ENCODE measurements at regions not wholly inside any gene's neighbourhood (a gene's known extent, or its start where the extent isn't known, plus 50 kb on each side); places are given as distances from the start of the nearest gene placed in this dataset.
"Not testable (repeated sequence)": the region's sequence is repeated elsewhere in the genome, so short reads cannot be mapped to it uniquely, and the experiment has no call there.

GRCh38 chr2:13508671-13509070, 791.9 kb downstream of the TRIB2 start:
- no peak for DNase-seq (ENCODE audit: low spot score)
- Histone ChIP-seq H3K27me3 (ENCODE audit: insufficient read depth, poor library complexity, severe bottlenecking) (no peaks in the 10 kb centered on the region), H3K36me3 (ENCODE audit: low read depth) (no peaks in the 10 kb centered on the region), H3K27ac (ENCODE audit: poor library complexity, severe bottlenecking) (no peak overlapping the region), H3K4me3 (ENCODE audit: severe bottlenecking) (no peak overlapping the region), H3K4me1 (ENCODE audit: insufficient read depth, poor library complexity, severe bottlenecking) (no peaks in the 10 kb centered on the region), H3K9me3 (ENCODE audit: severe bottlenecking) (no peaks in the 10 kb centered on the region)
- ATAC-seq (ENCODE audit: low read depth), result no peak
- TF ChIP-seq CTCF (IDR thresholded peaks at IDR 0.05; ENCODE audit: poor library complexity, severe bottlenecking), result no peak

GRCh38 chr2:13515254-13515653, 798.5 kb downstream of the TRIB2 start:
- Histone ChIP-seq H3K27me3 (ENCODE audit: insufficient read depth, poor library complexity, severe bottlenecking) (no peaks in the 10 kb centered on the region), H3K9me3 (ENCODE audit: severe bottlenecking) (no peaks in the 10 kb centered on the region), H3K27ac (ENCODE audit: poor library complexity, severe bottlenecking) (no peak overlapping the region), H3K36me3 (ENCODE audit: low read depth) (no peaks in the 10 kb centered on the region), H3K4me1 (ENCODE audit: insufficient read depth, poor library complexity, severe bottlenecking) (no peaks in the 10 kb centered on the region), H3K4me3 (ENCODE audit: severe bottlenecking) (no peak overlapping the region)
- no peak for TF ChIP-seq CTCF (IDR thresholded peaks at IDR 0.05; ENCODE audit: poor library complexity, severe bottlenecking)
- no peak for ATAC-seq (ENCODE audit: low read depth)
- no peak for DNase-seq (ENCODE audit: low spot score)

- H3K27ac ChIP-seq (ENCODE audit: poor library complexity, severe bottlenecking), result no peak overlapping the region
- no peaks in the 10 kb centered on the region for H3K27me3 ChIP-seq (ENCODE audit: insufficient read depth, poor library complexity, severe bottlenecking)
- TF ChIP-seq CTCF (IDR thresholded peaks at IDR 0.05; ENCODE audit: poor library complexity, severe bottlenecking), result no peak
- no peak overlapping the region for H3K4me3 ChIP-seq (ENCODE audit: severe bottlenecking)
- H3K9me3 ChIP-seq (ENCODE audit: severe bottlenecking), result no peaks in the 10 kb centered on the region
- H3K36me3 ChIP-seq (ENCODE audit: low read depth), result no peaks in the 10 kb centered on the region
- no peaks in the 10 kb centered on the region for H3K4me1 ChIP-seq (ENCODE audit: insufficient read depth, poor library complexity, severe bottlenecking)
- ATAC-seq (ENCODE audit: low read depth) (no peak), DNase-seq (ENCODE audit: low spot score) (no peak)
These were observed 805.4 kb downstream of the TRIB2 start for GRCh38 chr2:13522096-13522495.

GRCh38 chr2:13522917-13523821, 806.4 kb downstream of the TRIB2 start:
- no peaks in the 10 kb centered on the region for H3K4me1 ChIP-seq (ENCODE audit: insufficient read depth, poor library complexity, severe bottlenecking)
- DNase-seq (ENCODE audit: low spot score) (no peak), ATAC-seq (ENCODE audit: low read depth) (peak; percentile 97)
- H3K9me3 ChIP-seq (ENCODE audit: severe bottlenecking), result no peaks in the 10 kb centered on the region
- H3K27me3 ChIP-seq (ENCODE audit: insufficient read depth, poor library complexity, severe bottlenecking), result no peaks in the 10 kb centered on the region
- H3K4me3 ChIP-seq (ENCODE audit: severe bottlenecking), result no peak overlapping the region
- no peak for TF ChIP-seq CTCF (IDR thresholded peaks at IDR 0.05; ENCODE audit: poor library complexity, severe bottlenecking)
- H3K36me3 ChIP-seq (ENCODE audit: low read depth), result no peaks in the 10 kb centered on the region
- H3K27ac ChIP-seq (ENCODE audit: poor library complexity, severe bottlenecking), result no peak overlapping the region

- Histone ChIP-seq H3K9me3 (ENCODE audit: severe bottlenecking) (no peaks in the 10 kb centered on the region), H3K27me3 (ENCODE audit: insufficient read depth, poor library complexity, severe bottlenecking) (no peaks in the 10 kb centered on the region), H3K36me3 (ENCODE audit: low read depth) (no peaks in the 10 kb centered on the region), H3K4me1 (ENCODE audit: insufficient read depth, poor library complexity, severe bottlenecking) (no peaks in the 10 kb centered on the region), H3K4me3 (ENCODE audit: severe bottlenecking) (no peak overlapping the region), H3K27ac (ENCODE audit: poor library complexity, severe bottlenecking) (no peak overlapping the region)
- no peak for TF ChIP-seq CTCF (IDR thresholded peaks at IDR 0.05; ENCODE audit: poor library complexity, severe bottlenecking)
- ATAC-seq (ENCODE audit: low read depth) (no peak), DNase-seq (ENCODE audit: low spot score) (no peak)
These were observed 807.8 kb downstream of the TRIB2 start for GRCh38 chr2:13524492-13524891.

- not testable (repeated sequence) for H3K4me3 ChIP-seq (ENCODE audit: severe bottlenecking)
These were observed 815.1 kb downstream of the TRIB2 start for GRCh38 chr2:13531735-13532410.

More at GRCh38 chr2:13531735-13532410, 815.1 kb downstream of the TRIB2 start:
- ATAC-seq (ENCODE audit: low read depth); H3K4me1 ChIP-seq (ENCODE audit: insufficient read depth, poor library complexity, severe bottlenecking); H3K27ac ChIP-seq (ENCODE audit: poor library complexity, severe bottlenecking); H3K27me3 ChIP-seq (ENCODE audit: insufficient read depth, poor library complexity, severe bottlenecking); H3K9me3 ChIP-seq (ENCODE audit: severe bottlenecking); DNase-seq (ENCODE audit: low spot score); H3K36me3 ChIP-seq (ENCODE audit: low read depth): not testable (repeated sequence)

Data from RWPE2 (cell line).